ENCODE measurements at regions not wholly inside any gene's neighbourhood (a gene's known extent, or its start where the extent isn't known, plus 50 kb on each side); places are given as distances from the start of the nearest gene placed in this dataset.

DNA sequence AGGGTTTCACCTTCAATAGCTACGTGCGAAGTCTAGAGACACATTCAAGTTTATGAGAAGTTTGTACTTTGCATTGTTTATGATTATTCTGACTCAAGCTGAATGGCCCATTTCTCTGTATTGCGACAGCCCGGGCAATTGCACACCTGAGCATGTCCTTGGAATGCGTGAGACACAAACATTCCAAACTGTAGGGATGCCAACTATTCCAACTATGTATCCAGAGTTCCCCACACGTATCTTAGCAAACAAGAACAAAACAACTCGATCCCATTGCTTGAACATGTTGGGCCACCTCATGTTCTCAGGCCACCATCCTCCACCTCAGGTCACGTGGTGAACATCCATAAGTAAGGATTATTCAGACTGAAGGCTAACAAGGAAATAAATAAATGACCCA lies 51.4 kb upstream of the EGFR start:
- Histone ChIP-seq H3K9me3 (ENCODE audit: insufficient read depth, low read length) (peaks cover 6% of the 10 kb centered on the region), H3K4me1 (ENCODE audit: insufficient read depth, insufficient read length) (no peaks in the 10 kb centered on the region), H3K4me3 (ENCODE audit: insufficient read length, low read depth) (no peak overlapping the region), H3K9ac (ENCODE audit: insufficient read length, low read depth) (no peak overlapping the region), H3K36me3 (ENCODE audit: insufficient read depth, insufficient read length, low read length) (no peaks in the 10 kb centered on the region), H3K27me3 (ENCODE audit: insufficient read depth, insufficient read length) (no peaks in the 10 kb centered on the region)
- TF ChIP-seq YY1 (IDR thresholded peaks at IDR 0.05; ENCODE audit: insufficient read depth, insufficient read length) (no peak), ZNF274 (IDR thresholded peaks at IDR 0.05; ENCODE audit: low read depth, low read length) (no peak), SUZ12 (IDR thresholded peaks at IDR 0.05; ENCODE audit: extremely low read depth, insufficient read depth, insufficient read length) (no peak)
- DNase-seq (ENCODE audit: low read depth, low spot score): no peak

DNA sequence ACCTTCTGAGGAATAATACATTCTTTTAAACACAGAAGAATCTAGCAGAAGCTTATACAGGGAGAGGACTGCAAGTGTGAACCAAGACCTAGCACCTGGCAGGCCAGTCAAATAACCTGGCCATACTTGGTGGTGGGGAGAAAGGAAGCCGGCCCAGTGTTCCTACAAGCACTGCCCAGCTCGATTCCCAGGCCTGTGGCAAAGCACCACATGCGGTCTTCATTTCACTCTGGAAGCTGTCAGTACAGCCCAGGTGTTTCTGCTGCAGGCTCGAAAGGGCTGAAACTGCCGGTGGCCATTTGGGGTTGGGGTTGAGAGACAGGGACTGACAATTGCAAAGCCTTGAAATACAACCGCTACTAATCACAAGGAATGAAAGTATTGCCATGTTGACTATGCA lies 50.8 kb upstream of the EGFR start:
- TF ChIP-seq YY1 (IDR thresholded peaks at IDR 0.05; ENCODE audit: insufficient read depth, insufficient read length): no peak
- H3K4me3 ChIP-seq (ENCODE audit: insufficient read length, low read depth): no peak overlapping the region
- H3K9ac ChIP-seq (ENCODE audit: insufficient read length, low read depth): no peak overlapping the region
- DNase-seq (ENCODE audit: low read depth, low spot score): no peak
- H3K36me3 ChIP-seq (ENCODE audit: insufficient read depth, insufficient read length, low read length): no peaks in the 10 kb centered on the region
- H3K27me3 ChIP-seq (ENCODE audit: insufficient read depth, insufficient read length): no peaks in the 10 kb centered on the region
- H3K9me3 ChIP-seq (ENCODE audit: insufficient read depth, low read length): peaks cover 12% of the 10 kb centered on the region
- H3K4me1 ChIP-seq (ENCODE audit: insufficient read depth, insufficient read length): no peaks in the 10 kb centered on the region
